B cell (primary cell): ENCODE measurements at regions not wholly inside any gene's neighbourhood (a gene's known extent, or its start where the extent isn't known, plus 50 kb on each side); places are given as distances from the start of the nearest gene placed in this dataset.

Experiments used
- ATAC-seq: fragments of 200-7000 bp; cut with Tn5 transposase; one replicate; pipeline ENCODE4 v1.10.0; 2021; ENCODE audit warnings: low read depth, mild to moderate bottlenecking, moderate number of reproducible peaks, moderate library complexity
- CTCF ChIA-PET: fragments of 350-600 bp; sonication (Branson Sonifier 250); formaldehyde crosslinking; loops from one replicate; lab custom pipeline; 2021; ENCODE audit warnings: antibody characterized with exemption, inconsistent platforms; lab: Charles Lee
- POLR2A ChIA-PET: fragments of 350-600 bp; sonication (Branson Sonifier 250); formaldehyde crosslinking; loops from one replicate; lab custom pipeline; 2021; ENCODE audit warnings: antibody characterized with exemption; lab: Charles Lee
- DNase-seq: peaks from one replicate; pipeline ENCODE4 v3.0.0; 2013
- H2AFZ ChIP-seq: 2 replicates; pipeline ENCODE4 v1.6.1; 2012; ENCODE audit warnings: mild to moderate bottlenecking, low read depth, low read length; ENCODE audit not compliant: insufficient read depth, poor library complexity, severe bottlenecking
- H3K27ac ChIP-seq, 2 donors: 1 replicate in 1 of 2; 2 replicates in 1 of 2; pipeline ENCODE4 v1.5.1; 2012 to 2013; ENCODE audit warnings: low read length in 2 of 2, mild to moderate bottlenecking in 2 of 2, moderate library complexity in 1 of 2
- H3K27me3 ChIP-seq, 4 experiments: fragments of 200-600 bp in 1 of 4; sonication (generic) in 1 of 4; replicated peaks in 1 of 4; 1 replicate in 2 of 4; 2 replicates in 2 of 4; pipeline versions ENCODE4 v1.6.1 to v1.7.0; 2013 to 2016; ENCODE audit warnings: low read length in 3 of 4, mild to moderate bottlenecking in 2 of 4, mixed read lengths in 1 of 4, moderate library complexity in 1 of 4; ENCODE audit not compliant: insufficient read depth in 4 of 4, control insufficient read depth in 3 of 4; ENCODE audit errors: control extremely low read depth in 1 of 4
- H3K36me3 ChIP-seq, 2 experiments: replicated peaks in 1 of 2; 1 replicate in 1 of 2; 2 replicates in 1 of 2; pipeline versions ENCODE4 v1.6.1 to v1.7.1; 2013; ENCODE audit warnings: low read length in 1 of 2; ENCODE audit not compliant: insufficient read depth in 2 of 2, control insufficient read depth in 1 of 2; ENCODE audit errors: control extremely low read depth in 1 of 2, extremely low read depth in 1 of 2
- H3K4me1 ChIP-seq, 2 donors: fragments of 200-600 bp in 1 of 2; sonication (generic) in 1 of 2; 1 replicate in 1 of 2; 2 replicates in 1 of 2; pipeline versions ENCODE4 v1.5.1 to v1.6.1; 2013 to 2017; ENCODE audit warnings: low read length in 2 of 2; ENCODE audit not compliant: control insufficient read depth in 2 of 2, insufficient read depth in 2 of 2
- H3K4me2 ChIP-seq: replicated peaks from 2 replicates; pipeline ENCODE3; 2012; ENCODE audit warnings: mild to moderate bottlenecking, low read depth, low read length; ENCODE audit not compliant: poor library complexity, severe bottlenecking
- H3K4me3 ChIP-seq, 5 experiments: fragments of 200-600 bp in 1 of 5; sonication (generic) in 1 of 5; 1 replicate in 3 of 5; 2 replicates in 2 of 5; pipeline versions ENCODE4 v1.5.1 to v1.7.0; 2011 to 2016; ENCODE audit warnings: low read length in 4 of 5, mild to moderate bottlenecking in 4 of 5, low read depth in 2 of 5, control low read depth in 1 of 5, moderate library complexity in 1 of 5; ENCODE audit not compliant: insufficient read depth in 1 of 5; ENCODE audit errors: control extremely low read depth in 1 of 5, extremely low read depth in 1 of 5
- H3K79me2 ChIP-seq: fragments of 200-600 bp; sonication (generic); one replicate; pipeline ENCODE4 v1.6.0; 2016; ENCODE audit warnings: low read length; ENCODE audit not compliant: control insufficient read depth, insufficient read depth
- H3K9ac ChIP-seq: fragments of 200-600 bp; sonication (generic); 2 replicates; pipeline ENCODE4 v1.6.1; 2017; ENCODE audit warnings: mild to moderate bottlenecking, low read length, moderate library complexity
- H3K9me3 ChIP-seq, 3 donors: one replicate each; pipeline versions ENCODE4 v1.6.1 to v1.7.1; 2013; ENCODE audit warnings: low read length in 2 of 3; ENCODE audit not compliant: control insufficient read depth in 2 of 3, insufficient read depth in 1 of 3; ENCODE audit errors: control extremely low read depth in 1 of 3
- H4K20me1 ChIP-seq: 2 replicates; pipeline ENCODE4 v1.6.0; 2012; ENCODE audit warnings: mild to moderate bottlenecking, low read length; ENCODE audit not compliant: insufficient read depth, control insufficient read depth, poor library complexity, severe bottlenecking
- H3K27ac Mint-ChIP-seq: one replicate; pipeline ENCODE4 v1.8.0; 2021; ENCODE audit warnings: mixed read lengths
- H3K27me3 Mint-ChIP-seq: one replicate; pipeline ENCODE4 v1.8.0; 2021; ENCODE audit warnings: mixed read lengths
- H3K4me1 Mint-ChIP-seq: one replicate; pipeline ENCODE4 v1.8.0; 2021; ENCODE audit warnings: mixed read lengths
- H3K4me3 Mint-ChIP-seq: one replicate; pipeline ENCODE4 v1.8.0; 2021; ENCODE audit warnings: mixed read lengths
- H3K9me3 Mint-ChIP-seq: one replicate; pipeline ENCODE4 v1.8.0; 2022; ENCODE audit warnings: mixed read lengths; ENCODE audit not compliant: insufficient read depth
- EZH2 ChIP-seq: IDR thresholded peaks from 2 replicates; pipeline ENCODE4 v1.6.1; 2012; ENCODE audit warnings: borderline replicate concordance, low read depth, mild to moderate bottlenecking, moderate library complexity, low read length; ENCODE audit not compliant: insufficient read depth, poor library complexity, severe bottlenecking
- WGBS: methylation state at CpG from one replicate; pipeline ENCODE4 v1.1.5; 2013; ENCODE audit warnings: missing lambda C conversion rate; ENCODE audit not compliant: insufficient coverage; 5-methylcytosine and 5-hydroxymethylcytosine counted together
- intact Hi-C: fragments of 100-400 bp; cut with micrococcal nuclease; formaldehyde crosslinking; loops from one replicate; pipeline ENCODE4 v1.10.0; 2022
- TF ChIP-seq, protein P1 (sequence below): fragments of 200-600 bp; IDR thresholded peaks from one replicate; pipeline ENCODE4 v1.8.0; 2022; ENCODE audit warnings: antibody characterized with exemption, mild to moderate bottlenecking

DNA sequence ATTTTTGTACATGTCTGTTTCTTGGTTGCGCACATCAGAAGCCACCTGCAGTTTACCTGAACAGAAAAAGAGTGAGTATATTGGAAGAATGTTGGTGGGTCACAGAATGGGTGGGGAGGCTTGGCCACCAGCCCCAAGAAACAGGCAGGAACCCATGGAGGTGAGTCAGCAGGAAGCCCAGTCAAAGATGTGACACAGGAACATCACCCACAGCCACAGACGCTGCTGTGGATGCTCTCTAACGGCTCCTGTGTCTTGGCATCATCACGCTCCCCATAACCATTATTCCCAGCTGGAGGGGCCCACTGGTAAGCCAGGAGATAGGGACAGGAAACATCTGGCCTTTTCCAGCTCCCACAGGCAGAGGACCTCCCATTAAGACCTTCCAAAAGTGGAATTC is 94.0 kb upstream of the WSB1 start:
- DNase-seq (no peak), ATAC-seq (no peak)
- Histone ChIP-seq H4K20me1 (no peaks in the 10 kb centered on the region), H3K4me2 (no peak overlapping the region), H3K27ac (no peak overlapping the region), H2AFZ (no peak overlapping the region), H3K36me3 (no peaks in the 10 kb centered on the region), H3K9me3 (no peaks in the 10 kb centered on the region), H3K9ac (no peak overlapping the region), H3K79me2 (no peaks in the 10 kb centered on the region), H3K4me3 (no peak overlapping the region), H3K27me3 (no peaks in the 10 kb centered on the region), H3K4me1 (no peaks in the 10 kb centered on the region)
- intact Hi-C loops: loop anchor here (5.0 kb wide), 1 partner anchor 37 kb away; no protein-coding TSS in a partner anchor
- Mint-ChIP-seq H3K27me3 (no peaks in the 10 kb centered on the region), H3K9me3 (no peaks in the 10 kb centered on the region), H3K27ac (no peak overlapping the region), H3K4me3 (no peak overlapping the region), H3K4me1 (peaks cover 2% of the 10 kb centered on the region)
- WGBS: 17% methylated on average over 1 of the region's 4 CpGs
- TF ChIP-seq, protein P1, sequence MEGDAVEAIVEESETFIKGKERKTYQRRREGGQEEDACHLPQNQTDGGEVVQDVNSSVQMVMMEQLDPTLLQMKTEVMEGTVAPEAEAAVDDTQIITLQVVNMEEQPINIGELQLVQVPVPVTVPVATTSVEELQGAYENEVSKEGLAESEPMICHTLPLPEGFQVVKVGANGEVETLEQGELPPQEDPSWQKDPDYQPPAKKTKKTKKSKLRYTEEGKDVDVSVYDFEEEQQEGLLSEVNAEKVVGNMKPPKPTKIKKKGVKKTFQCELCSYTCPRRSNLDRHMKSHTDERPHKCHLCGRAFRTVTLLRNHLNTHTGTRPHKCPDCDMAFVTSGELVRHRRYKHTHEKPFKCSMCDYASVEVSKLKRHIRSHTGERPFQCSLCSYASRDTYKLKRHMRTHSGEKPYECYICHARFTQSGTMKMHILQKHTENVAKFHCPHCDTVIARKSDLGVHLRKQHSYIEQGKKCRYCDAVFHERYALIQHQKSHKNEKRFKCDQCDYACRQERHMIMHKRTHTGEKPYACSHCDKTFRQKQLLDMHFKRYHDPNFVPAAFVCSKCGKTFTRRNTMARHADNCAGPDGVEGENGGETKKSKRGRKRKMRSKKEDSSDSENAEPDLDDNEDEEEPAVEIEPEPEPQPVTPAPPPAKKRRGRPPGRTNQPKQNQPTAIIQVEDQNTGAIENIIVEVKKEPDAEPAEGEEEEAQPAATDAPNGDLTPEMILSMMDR: no peak
- no peak for TF ChIP-seq EZH2
- ChIA-PET CTCF (interaction anchor here (0.7 to 5.6 kb wide), 6 partner anchors 15 to 402 kb away, joined by 3 to 53 read pairs (median 6); no protein-coding TSS in a partner anchor), POLR2A (no interaction called here)

DNA sequence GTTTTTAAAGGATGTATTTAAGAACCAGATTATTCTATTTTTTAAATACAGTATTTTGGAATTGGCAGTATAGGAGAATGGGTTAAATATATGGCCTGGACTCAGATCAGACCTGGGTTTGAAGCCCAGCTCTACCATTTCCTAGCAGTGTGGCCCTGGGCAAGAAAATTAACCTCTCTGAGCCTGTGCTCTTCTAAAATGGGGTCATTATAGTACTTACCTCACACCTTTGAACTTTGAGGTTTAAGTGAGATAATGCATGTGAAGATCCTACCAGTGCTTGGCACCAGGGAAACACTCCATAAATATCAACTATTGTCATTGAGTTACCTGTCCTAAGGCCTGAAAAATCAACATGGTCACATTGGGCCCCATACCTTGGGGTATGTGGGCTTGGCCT is 93.4 kb upstream of the WSB1 start:
- no peaks in the 10 kb centered on the region for H3K4me1 ChIP-seq
- H3K79me2 ChIP-seq: no peaks in the 10 kb centered on the region
- no peak overlapping the region for H3K27ac ChIP-seq
- Mint-ChIP-seq H3K4me1 (peaks cover 2% of the 10 kb centered on the region), H3K27ac (no peak overlapping the region), H3K9me3 (no peaks in the 10 kb centered on the region), H3K4me3 (no peak overlapping the region), H3K27me3 (no peaks in the 10 kb centered on the region)
- no peaks in the 10 kb centered on the region for H4K20me1 ChIP-seq
- no peak overlapping the region for H2AFZ ChIP-seq
- no peak overlapping the region for H3K9ac ChIP-seq
- ChIA-PET CTCF (interaction anchor here (0.7 to 5.6 kb wide), 5 partner anchors 15 to 401 kb away, joined by 3 to 53 read pairs (median 7); no protein-coding TSS in a partner anchor), POLR2A (no interaction called here)
- no peaks in the 10 kb centered on the region for H3K9me3 ChIP-seq
- no peak for DNase-seq
- H3K4me2 ChIP-seq: no peak overlapping the region
- no peaks in the 10 kb centered on the region for H3K36me3 ChIP-seq
- no peak for ATAC-seq
- no peaks in the 10 kb centered on the region for H3K27me3 ChIP-seq
- no peak overlapping the region for H3K4me3 ChIP-seq
- intact Hi-C loops: no loop called here
- TF ChIP-seq, protein P1: no peak
- no peak for TF ChIP-seq EZH2
